GM21723 (cell line): ENCODE measurements at regions not wholly inside any gene's neighbourhood (a gene's known extent, or its start where the extent isn't known, plus 50 kb on each side); places are given as distances from the start of the nearest gene placed in this dataset.
"Not testable (repeated sequence)": the region's sequence is repeated elsewhere in the genome, so short reads cannot be mapped to it uniquely, and the experiment has no call there.

Experiments used
- ATAC-seq: cut with Tn5 transposase; IDR thresholded peaks from one replicate; pipeline ENCODE4 v1.9.1; 2021; ENCODE audit warnings: mild to moderate bottlenecking, moderate library complexity; ENCODE audit not compliant: unreplicated experiment

- ATAC-seq: no peak
Measured at GRCh38 chrX:65610481-65610880, 57.0 kb upstream of the MSN start.

DNA sequence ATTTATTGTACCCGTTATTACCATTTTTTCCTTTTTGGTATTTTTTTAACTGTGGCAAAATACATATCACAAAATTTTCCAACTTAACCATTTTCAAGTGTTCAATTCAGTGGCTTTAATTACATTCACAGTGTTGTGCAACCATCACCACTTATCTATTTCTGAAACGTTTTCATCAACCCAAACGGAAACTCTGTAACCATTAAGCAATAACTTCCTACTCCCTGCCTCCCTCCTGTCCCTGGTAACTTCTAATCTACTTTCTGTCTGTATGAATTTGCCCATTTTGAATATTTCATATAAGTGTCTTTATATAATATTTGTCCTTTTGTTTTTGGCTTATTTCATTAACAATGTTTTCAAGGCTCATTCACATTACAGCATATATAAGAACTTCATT, 57.4 kb upstream of the MSN start:
- ATAC-seq: no peak

DNA sequence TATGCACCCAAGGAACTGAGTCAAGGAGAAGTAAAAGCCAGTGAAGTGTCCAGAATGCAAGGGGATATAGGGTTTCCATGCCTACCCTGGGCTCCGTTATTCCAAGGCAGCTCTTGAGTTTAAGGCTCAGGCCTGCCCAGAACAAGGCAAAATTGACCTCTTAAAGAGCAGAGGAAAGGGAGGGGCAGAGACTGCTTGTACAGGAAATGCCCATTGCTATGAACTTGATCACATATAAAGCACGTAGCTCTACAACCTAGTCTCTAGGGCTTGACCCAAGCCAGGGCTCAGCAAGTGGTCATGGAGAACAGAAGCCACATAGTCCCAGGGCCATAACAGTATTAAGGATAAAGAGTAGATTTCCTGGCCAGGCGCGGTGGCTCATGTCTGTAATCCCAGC, 58.2 kb upstream of the MSN start:
- ATAC-seq: no peak

GRCh38 chrX:65608026-65608425, 59.4 kb upstream of the MSN start:
- ATAC-seq: no peak

- ATAC-seq: peak; percentile 61
Measured at GRCh38 chrX:65607070-65607742, 60.2 kb upstream of the MSN start.

- ATAC-seq: no peak
Measured at GRCh38 chrX:65602221-65602560, 65.3 kb upstream of the MSN start.

- ATAC-seq: no peak
Measured at GRCh38 chrX:65601530-65602220, 65.8 kb upstream of the MSN start.

GRCh38 chrX:65601126-65601525, 66.3 kb upstream of the MSN start:
- no peak for ATAC-seq

DNA sequence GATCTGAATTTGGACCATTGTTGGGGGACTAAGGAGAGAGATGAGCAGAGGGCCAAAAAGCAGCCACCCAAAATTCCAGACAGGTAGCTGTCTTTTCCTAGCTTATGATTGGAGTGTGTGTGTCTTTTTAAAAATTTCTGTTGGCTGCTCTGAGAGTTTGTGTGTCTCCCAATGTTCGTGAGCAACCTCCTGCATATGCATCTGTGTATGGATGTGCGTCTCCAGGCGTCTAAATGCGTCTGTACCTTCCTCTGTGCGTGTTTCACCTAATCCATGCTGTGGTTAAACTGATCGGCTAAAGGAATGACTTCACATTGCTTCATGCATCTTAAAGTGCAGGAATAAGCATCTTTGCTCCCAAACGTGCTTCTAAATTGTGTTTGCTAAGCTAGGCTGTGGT, 65.5 kb upstream of the LAS1L start:
- ATAC-seq: no peak

DNA sequence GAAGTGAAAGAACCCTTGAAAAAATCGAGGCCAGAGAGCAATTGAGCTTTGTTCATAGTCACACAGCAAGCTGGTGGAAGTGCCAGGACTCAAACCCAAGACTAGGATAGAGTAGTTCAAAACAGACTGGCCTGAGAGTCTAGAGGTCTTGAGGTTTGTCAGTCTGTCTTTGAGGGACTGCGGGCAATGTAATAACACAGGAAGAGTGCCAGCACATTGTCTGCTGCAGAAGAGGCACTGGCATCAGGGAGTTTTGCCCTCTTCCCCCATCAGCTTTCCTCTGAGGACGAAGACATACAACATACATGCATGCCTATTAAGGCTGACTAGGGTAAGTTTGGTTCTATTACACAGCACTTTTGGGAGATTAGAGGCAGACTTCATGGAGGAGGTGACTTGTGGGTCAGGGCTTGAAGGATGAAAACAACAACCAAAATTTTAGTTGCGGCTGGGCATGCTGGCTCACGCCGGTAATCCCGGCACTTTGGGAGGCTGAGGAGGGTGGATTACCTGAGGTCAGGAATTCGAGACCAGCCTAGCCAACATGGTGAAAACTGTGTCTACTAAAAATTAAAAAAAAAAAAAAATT, 64.1 kb upstream of the LAS1L start:
- ATAC-seq: no peak

DNA sequence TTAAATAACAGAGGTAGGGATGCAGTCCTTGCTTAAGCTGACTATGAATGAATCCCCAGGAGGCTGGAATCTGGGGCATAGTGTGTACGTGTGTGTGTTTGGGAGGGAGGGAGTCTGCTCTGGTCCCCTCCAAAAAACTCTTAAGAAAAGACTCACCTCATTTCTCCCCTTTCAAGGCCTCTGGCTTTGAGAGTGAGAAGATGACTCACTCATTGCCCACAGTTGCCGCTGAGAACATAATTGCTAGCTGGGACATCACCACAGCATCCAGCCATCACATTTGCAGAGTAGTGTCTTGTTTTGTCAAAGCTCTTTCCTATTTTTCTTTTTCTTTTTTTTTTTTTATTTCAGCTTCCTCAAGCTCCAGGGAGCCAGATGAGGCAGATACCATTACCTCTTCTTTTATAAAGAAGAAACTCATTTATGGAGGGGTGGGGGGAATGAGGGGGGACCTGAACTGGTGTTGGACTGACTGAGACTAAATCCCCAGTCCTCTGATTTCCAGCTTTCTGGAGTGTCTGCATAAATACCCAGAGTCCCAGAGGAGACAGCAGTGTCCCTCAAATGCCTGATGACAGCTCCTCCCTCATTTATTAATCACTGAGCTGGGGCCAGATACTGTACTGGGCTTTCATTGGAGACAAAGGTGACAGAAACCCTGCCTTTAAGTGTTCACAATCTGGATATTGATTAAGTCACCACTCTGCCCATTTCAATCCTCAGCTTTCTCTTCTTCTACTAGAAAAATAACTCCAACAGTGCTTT, 61.9 kb upstream of the LAS1L start:
- ATAC-seq: peak; percentile 68

DNA sequence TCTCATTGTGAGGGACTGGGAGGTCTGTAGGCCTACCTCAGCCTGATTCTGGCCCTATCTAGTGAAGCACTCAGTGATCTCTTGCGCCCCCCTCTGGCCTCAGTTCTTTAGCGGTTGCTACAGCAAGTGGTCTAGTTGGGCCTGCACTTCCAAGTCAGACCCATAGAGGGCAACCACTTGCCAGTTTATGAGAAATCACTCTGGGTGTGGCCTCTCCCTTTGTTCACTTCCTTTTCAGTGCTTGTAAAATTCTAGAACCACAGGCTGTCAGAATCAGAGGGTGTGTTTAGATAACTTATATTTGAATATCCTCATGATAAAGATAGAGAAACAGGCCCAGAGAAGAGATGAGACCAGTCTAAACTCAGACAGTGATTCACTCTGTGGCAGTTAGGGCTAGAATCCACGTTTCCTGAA, 60.9 kb upstream of the LAS1L start:
- ATAC-seq: peak; percentile 85

GRCh38 chrX:65591206-65591605, 56.6 kb upstream of the LAS1L start:
- ATAC-seq: no peak

DNA sequence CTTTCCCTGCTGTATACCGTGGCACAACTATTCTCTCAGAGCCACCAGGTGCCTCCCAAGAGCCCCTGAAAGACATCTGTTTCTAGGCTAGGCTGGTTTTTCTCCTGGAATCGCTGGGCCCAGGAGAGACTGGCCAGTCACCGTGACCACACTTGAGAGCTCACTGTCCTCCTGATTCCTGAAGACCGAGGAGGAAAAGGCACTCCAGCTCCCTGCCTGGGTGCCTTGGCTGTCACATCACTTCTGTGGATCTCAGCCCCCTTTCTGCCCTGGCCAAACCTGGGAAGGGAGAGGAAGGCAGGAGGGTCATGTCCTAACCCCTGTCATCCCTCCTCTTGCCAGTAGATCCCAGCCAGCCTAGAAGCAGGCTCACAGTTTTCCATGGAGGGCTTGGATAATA, 54.7 kb upstream of the LAS1L start:
- ATAC-seq: no peak

GRCh38 chrX:65588795-65589194, 54.2 kb upstream of the LAS1L start:
- no peak for ATAC-seq

DNA sequence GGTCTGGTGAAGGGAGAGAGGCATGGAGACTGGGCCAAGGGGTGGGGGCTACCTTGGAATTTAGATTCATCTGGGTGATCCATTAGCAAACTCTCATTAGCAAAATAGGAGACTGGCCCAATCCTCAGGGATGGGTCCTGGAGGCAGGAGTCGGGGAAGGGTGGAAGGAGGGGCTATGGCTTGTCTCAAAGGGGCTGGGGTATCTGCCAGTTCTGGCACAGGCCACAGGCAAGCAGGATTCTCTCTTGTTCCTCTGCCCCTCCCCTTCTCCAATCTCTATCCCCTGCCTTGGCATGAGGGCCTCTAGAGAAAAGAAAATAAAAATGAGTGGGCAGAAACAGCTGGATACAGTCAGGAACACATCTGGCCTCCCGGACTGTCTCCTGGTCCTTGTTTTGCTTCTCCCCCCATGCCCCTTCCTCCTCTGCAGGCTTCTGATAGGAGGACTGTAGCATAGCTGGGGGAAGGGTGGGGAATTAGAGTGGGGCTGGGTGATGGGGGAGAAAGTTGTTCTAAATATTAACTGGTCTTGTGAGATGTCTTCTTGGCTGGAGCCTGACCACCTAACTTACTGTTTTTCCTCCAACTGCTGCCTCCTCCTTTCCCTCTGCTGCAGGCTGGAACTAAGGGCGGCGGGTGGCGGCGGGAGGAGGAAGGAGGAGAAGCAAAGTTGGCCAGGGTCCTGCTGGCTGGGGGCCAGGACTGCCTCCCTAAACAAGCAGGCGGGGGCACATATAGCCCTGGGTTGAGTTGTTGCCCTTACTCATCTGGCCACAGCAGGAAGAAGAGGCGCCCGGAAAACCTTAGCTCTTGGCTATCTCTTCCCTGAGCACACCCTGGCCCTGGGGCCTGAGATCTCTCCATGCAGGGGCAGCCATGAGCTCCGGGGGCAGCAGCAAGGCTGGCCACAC, 53.3 kb upstream of the LAS1L start:
- ATAC-seq: no peak

DNA sequence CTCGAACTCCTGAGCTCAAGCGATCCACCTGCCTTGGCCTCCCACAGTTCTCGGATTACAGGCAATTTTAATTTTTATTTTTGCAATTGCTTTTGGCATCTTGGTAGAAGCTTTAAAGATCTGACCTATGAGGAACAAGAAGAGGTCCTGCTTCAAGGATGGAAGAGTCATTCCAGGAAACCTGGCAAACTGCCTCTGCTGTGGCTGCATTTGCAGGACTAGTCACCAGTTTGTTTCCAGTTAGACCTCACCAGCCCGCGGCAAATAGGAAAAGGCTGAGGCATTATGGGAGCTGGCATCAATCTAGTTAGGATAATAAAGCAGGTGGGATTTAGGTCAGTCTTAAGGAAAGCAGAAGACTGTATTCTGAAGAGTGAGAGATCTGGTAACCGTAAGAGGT, 51.9 kb upstream of the LAS1L start:
- ATAC-seq: no peak

GRCh38 chrX:65585226-65585625, 50.6 kb upstream of the LAS1L start:
- ATAC-seq: not testable (repeated sequence)
